ENCODE measurements at regions not wholly inside any gene's neighbourhood (a gene's known extent, or its start where the extent isn't known, plus 50 kb on each side); places are given as distances from the start of the nearest gene placed in this dataset.

- TF ChIP-seq CTCF (IDR thresholded peaks at IDR 0.05; ENCODE audit: poor library complexity) (no peak), EZH2 (IDR thresholded peaks at IDR 0.05; ENCODE audit: borderline replicate concordance) (no peak), EZH2phosphoT487 (IDR thresholded peaks at IDR 0.05; ENCODE audit: low read depth, severe bottlenecking, unreplicated experiment) (no peak)
Measured at GRCh38 chr7:137165241-137165640, 178.3 kb downstream of the PTN start.
